ENCODE measurements at regions not wholly inside any gene's neighbourhood (a gene's known extent, or its start where the extent isn't known, plus 50 kb on each side); places are given as distances from the start of the nearest gene placed in this dataset.

DNA sequence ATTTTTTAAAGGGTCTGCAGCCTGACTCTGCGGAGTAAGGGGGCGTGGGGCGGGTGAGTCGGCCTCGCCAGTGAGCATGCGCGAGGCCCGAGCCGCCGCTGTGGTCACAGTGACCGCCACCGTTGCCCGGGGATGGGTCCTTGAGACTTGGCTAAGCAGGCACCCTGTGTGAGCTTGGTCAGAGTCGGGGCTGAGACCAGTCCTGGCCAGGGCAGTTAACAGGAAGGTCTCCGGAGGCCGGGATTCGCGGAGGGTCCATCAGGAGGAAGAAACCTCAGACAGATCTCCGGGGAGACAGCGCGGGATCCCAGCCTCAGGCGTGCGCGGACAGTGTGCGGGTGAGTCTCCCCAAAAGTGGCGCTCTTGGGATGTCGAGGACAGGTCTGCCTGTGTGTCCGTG is 1384.4 kb upstream of the PCDH10 start:
- no peak for TF ChIP-seq POLR2A (IDR thresholded peaks at IDR 0.05)
- TF ChIP-seq, protein P1, sequence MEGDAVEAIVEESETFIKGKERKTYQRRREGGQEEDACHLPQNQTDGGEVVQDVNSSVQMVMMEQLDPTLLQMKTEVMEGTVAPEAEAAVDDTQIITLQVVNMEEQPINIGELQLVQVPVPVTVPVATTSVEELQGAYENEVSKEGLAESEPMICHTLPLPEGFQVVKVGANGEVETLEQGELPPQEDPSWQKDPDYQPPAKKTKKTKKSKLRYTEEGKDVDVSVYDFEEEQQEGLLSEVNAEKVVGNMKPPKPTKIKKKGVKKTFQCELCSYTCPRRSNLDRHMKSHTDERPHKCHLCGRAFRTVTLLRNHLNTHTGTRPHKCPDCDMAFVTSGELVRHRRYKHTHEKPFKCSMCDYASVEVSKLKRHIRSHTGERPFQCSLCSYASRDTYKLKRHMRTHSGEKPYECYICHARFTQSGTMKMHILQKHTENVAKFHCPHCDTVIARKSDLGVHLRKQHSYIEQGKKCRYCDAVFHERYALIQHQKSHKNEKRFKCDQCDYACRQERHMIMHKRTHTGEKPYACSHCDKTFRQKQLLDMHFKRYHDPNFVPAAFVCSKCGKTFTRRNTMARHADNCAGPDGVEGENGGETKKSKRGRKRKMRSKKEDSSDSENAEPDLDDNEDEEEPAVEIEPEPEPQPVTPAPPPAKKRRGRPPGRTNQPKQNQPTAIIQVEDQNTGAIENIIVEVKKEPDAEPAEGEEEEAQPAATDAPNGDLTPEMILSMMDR (IDR thresholded peaks at IDR 0.05) = no peak

All from vagina (tissue), 2 donors.